Superior temporal gyrus (tissue), 1 donor: ENCODE measurements at regions not wholly inside any gene's neighbourhood (a gene's known extent, or its start where the extent isn't known, plus 50 kb on each side); places are given as distances from the start of the nearest gene placed in this dataset.
"Not testable (repeated sequence)": the region's sequence is repeated elsewhere in the genome, so short reads cannot be mapped to it uniquely, and the experiment has no call there.

Experiments
- DNase-seq: peaks from one replicate; pipeline ENCODE4 v3.0.0-alpha.2; 2016; ENCODE audit errors: extremely low spot score

GRCh38 chr3:153268564-153269279 lies 106.7 kb downstream of the RAP2B start:
- DNase-seq, result no peak

DNA sequence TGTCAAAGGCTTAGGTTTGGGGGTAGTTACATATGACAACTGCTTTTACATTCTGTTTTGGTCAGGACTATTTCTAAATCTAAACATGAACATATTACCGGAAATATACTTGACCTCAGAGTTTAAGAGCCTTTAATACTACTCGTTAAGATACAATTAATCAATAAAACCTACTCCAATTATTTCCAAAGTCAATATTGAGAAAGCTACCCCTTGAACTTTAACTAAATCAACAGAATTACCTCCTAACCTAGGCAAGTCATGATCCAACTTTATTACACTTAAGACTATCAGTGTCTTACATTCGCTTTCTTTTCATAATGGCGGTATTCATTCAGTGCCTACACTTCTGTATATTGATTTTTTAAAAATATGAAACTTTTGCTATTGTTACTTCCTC lies 107.7 kb downstream of the RAP2B start:
- DNase-seq, result no peak

DNA sequence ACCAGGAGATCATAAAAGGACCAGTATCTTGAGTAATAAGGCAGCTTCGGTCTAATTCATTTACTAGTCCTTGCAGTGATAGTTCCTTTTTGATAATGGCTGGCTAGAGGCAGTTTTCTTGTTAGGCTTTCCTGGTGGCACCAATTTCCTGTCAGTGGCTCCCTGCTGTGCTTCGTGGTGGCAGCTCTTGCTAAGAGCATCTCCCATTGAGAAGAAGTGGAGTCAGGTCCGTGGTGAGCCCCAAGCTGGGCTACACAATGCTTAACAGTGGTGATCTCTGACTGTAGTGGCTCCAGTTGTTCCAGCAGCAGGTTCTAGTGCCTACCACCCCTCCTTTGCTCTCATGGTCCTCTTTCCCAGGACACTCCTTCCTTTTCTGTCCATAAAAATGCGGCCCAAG lies 111.2 kb downstream of the RAP2B start:
- DNase-seq, result no peak

- DNase-seq, result no peak
Observed at GRCh38 chr3:153273767-153274435, 111.9 kb downstream of the RAP2B start.

DNA sequence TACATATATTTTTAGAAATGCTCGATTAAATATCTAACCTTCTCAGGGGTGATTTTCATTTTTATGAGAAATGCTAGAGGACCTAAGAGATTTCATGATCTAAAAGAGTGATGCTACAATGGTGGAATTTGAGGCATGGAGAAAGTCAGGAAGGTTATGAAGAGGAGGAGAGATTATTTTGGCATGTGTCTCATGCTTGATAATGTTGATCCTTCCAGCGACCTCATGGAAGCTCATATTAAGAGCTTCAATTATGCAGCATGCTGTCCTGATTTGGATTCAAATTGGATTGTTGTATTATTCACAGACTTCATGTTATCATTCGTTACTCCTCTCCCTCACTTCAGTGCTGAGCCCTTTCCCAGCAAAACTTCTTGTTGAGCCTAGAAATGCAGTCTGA lies 112.5 kb downstream of the RAP2B start:
- no peak for DNase-seq

- DNase-seq, result no peak
Observed at GRCh38 chr3:153275514-153275913, 113.5 kb downstream of the RAP2B start.

DNA sequence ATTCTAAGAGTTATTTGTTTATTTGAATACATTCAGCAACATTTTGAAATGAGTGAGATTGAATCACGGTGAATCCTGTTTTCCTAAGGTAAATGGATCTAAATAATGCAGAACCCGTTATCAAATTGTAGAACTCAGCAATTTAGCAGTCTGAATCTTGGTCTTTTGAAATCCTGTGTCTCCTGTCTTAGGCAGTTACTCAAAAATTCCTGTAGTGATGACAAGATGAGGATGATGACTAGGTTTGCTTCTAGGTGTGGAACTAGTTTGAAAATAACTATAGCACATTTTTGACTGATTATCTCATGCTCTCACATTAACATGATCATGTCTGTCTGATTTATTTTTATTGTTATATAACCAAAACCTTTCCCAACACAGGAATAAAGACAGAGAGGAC lies 115.0 kb downstream of the RAP2B start:
- DNase-seq, result no peak

- DNase-seq, result not testable (repeated sequence)
Observed at GRCh38 chr3:153281236-153281997, 119.4 kb downstream of the RAP2B start.

DNA sequence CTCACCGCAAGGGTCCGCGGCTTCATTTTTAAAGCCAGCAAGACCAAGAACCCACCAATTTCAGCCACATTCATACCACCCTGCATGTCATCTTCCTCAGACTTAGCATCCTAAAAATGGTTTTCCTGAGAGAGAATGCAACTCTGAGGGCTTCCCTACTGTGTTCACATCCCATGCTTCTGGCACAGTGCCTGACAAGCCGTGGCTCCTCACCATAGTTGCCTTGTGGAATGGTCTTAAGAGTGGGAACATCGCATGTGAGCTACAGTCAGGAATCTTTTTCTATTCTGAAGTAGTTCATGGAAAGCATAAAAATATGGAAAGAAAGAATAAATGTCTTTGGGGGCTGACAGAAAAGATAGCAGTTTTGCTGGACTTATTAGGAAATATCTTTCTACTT lies 120.3 kb downstream of the RAP2B start:
- DNase-seq, result no peak

- no peak for DNase-seq
Observed at GRCh38 chr3:153284282-153284938, 122.4 kb downstream of the RAP2B start.

GRCh38 chr3:153285194-153285641 lies 123.2 kb downstream of the RAP2B start:
- no peak for DNase-seq

DNA sequence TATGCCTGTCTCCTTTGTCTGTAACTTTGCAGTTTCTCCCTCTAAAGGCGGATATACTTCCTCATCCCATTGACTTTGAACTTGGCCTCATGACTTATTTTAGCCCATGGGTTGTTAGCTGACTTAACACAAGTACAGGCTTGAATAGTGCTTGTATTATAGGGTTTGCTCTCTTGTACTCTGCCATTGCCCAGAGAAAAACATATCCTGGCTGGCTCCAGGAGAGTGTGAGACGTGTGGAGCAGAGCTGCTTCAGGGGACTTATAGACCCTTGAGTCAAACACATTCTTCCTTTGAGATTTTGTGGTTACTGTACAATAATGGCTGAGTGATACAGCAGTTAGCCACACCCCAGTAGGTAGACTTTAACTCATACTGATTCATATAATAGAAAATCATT lies 124.0 kb downstream of the RAP2B start:
- no peak for DNase-seq

DNA sequence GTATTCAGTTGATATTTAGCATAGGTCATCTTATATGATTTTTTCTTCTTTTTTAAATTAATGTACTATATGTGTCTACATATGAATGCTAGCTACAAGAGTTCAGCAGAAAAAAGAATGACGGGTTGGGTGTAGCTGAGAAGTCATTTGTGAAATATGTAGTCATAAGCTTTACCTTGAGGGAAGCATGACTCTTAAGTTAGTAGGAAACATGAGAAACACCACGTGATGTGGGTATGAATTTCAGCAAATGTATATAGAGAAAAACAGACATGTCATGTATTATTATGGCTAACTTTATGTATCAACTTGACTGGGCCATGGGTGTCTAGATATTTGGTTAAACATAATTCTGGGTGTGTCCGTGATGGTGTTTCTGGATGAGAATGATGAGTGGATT lies 125.0 kb downstream of the RAP2B start:
- no peak for DNase-seq

DNA sequence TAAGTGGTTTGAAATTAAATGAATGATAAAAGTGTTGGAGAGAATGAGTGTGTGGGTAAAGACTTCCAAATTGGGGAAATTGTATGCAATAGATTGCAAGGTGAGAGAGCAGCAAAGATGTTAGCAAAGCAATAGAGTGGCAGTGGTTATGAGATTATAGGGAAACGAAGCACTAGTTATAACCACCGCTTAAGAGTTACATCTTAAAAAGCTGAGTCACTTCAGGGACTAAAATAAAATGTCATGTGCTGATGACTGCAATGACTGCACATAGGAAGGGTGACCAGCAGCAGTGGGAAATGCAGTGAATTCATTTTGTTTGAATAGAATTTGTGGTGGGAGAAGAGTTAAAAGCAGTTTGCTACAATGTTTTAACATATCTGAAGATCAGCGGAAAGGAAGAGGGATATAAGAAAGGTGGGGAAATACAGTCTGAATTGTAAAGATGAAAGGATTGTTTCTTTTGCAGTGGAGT lies 127.3 kb downstream of the RAP2B start:
- DNase-seq, result peak; percentile 52

DNA sequence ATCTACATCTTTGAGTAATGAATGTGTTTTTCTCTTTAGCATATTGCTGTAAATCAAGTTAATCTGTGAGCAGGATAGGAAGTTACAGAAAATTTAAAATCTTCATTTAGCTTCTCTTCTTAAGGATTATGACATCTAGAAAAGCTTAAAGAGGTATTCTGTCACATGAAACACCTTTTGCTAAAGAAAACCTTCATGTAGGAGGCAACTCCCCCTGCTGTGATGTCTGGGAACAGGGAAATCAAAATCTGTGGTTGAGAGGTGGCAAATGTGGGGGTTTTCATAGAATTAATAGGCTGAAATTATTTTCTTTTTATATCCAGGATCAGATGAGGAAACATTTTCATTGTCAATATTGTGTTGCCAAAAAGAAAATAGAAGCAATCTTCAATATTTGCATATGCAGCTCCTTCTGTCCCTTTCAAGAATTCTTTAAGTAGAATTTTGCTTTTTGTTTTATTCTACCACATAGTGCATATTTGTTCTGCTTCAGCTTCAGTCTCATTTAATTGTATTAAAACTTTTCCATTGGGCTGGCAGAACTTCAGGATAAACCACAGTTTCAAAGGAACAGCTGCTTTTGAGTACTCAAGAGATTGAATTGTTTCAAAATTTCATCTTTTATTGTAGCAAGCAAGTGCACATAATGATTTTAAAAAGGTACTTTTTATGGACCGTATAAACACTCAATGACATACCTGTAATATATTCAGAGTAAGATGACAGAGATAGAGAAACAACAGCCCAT lies 128.4 kb downstream of the RAP2B start:
- no peak for DNase-seq

DNA sequence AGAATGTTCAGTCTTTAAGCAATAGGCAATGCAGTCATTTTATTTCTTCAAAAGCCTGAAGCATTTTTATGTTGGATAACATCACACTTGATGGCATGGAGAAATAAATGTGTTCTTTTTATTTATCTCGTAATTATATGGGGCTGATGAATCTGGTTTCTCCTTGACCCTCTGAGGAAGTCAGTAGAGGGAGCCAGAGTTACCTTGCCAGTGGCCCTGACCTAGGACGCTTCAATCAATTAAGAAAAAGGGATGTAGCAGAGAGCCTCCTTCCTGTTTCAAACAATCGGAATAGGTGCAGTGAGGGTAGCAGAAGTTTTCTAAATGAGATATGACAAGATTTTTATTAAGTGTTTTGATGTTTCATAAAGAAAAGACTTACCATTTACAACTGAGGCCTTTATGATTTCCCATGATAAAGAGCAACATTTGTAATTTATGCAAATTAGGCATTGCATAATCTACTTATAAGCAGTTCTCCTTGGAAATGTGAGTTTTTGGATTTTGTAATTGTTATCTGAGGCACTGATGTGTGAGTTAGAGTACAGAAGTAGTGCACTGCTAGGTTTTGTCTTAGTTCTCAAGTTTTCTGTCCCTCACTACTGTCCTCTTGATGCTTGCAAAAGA lies 129.1 kb downstream of the RAP2B start:
- DNase-seq, result no peak

DNA sequence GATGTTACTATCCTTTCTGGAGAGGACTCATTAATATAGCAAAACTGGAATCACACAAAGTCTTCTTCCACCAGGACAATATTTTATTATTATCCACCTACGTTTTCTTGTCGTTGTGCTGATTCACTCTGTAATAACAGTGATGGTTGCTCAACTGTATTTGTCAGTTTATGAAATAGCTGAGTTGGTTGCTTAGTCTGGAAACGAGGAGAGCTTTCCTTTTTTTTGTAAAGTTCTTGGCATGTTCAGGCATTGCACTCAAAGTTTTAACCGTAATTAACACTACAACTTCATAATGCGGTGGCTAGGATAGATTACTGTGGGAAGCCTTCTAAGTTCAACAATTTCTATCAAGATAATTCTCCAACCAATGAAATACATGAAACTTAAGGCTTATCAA lies 131.2 kb downstream of the RAP2B start:
- DNase-seq, result no peak

- no peak for DNase-seq
Observed at GRCh38 chr3:153295901-153296300, 133.9 kb downstream of the RAP2B start.

DNA sequence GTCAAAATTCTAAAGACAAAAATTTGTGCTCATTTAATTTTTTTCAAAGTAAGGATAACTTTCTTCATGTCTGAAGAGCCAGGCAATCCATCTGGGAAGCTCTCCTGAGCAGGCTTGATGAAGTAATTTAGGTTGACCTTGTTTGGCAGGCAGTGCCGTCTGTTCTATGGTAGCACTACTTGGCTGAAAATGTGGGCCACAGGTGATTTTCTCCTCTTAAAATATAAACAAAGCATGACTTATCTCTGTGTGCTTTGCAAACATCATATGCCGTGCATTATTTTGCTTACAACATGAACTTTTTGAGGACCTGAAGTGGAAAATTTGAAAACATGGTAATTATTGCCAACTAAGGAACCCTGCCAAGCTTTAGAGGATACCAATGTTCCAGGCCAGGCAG lies 143.2 kb downstream of the RAP2B start:
- no peak for DNase-seq

GRCh38 chr3:153311541-153311940 lies 149.5 kb downstream of the RAP2B start:
- DNase-seq, result no peak
